ENCODE measurements at regions not wholly inside any gene's neighbourhood (a gene's known extent, or its start where the extent isn't known, plus 50 kb on each side); places are given as distances from the start of the nearest gene placed in this dataset.
"Not testable (repeated sequence)": the region's sequence is repeated elsewhere in the genome, so short reads cannot be mapped to it uniquely, and the experiment has no call there.

DNA sequence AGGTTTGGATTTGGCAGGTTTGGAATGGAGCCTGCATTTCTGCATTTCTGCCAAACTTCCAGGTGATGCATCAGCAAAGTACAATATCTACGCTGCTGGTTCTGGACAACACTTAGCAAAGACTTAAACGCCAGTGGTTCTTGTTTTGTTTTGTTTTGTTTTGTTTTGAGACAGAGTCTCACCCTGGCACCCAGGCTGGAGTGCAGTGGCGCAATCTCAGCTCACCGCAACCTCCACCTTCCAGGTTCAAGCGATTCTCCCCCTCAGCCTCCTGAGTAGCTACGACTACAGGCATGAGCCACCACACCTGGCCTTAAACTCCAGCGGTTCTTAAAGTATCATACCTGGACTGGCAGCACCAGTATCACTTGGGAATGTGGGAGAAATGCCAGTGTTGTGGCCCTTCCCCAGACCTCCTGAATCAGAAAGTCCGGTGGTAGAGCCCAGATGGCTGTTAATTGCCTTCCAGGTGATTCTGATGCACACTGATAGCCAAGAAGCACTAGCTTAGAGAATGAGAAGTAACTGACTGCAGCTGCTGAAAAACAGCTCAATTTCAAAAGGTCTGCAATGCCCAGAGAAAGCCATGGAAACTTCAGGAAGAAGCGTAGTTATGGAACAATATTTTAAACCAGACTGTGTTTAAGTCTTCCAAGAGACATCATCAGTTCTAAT is 114.8 kb upstream of the FOXN3 start:
- no peak for DNase-seq (ENCODE audit: low read depth, low spot score)

DNA sequence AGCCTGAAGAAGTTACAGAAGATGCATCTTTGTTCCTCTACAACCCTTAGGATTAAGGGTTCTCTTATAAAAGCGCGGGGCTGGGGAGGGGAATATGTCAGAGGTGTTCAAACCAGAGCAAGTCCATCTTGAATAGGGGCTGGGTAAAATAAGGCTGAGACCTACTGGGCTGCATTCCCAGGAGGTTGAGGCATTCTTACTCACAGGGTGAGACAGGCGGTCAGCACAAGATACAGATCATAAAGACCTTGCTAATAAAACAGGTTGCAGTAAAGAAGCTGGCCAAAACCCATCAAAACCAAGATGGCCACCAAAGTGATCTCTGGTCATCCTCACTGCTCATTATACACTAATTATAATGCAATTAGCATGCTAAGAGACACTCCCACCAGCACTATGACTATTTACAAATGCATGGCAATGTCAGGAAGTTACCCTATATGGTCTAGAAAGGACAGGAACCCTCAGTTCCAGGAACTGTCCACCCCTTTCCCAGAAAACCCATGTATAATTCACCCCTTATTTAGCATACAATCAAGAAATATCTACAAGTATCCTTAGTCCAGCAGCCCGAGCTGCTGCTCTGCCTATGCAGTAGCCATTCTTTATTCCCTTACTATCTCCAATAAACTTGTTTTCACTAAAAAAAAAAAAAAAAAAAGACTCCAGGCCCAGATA is 108.1 kb upstream of the FOXN3 start:
- DNase-seq (ENCODE audit: low read depth, low spot score), result no peak

DNA sequence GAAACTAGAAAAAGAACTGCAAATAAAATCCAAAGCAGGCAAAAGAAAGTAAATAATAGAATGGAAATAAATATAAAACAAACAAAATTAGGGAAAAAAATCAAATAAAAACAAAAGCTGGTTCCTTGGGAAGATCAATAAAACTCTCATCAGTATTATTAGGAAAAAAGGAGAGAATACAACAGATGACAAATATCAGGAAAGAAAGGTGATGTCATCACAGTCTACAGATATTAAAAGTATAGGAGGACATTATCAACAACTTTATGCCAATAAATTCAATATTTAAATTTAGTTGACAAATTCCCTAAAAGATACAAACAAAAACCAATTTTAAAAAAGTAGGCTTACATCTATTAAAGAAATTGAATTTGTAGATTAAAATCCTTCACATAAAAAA is 107.4 kb upstream of the FOXN3 start:
- no peak for DNase-seq (ENCODE audit: low read depth, low spot score)

DNA sequence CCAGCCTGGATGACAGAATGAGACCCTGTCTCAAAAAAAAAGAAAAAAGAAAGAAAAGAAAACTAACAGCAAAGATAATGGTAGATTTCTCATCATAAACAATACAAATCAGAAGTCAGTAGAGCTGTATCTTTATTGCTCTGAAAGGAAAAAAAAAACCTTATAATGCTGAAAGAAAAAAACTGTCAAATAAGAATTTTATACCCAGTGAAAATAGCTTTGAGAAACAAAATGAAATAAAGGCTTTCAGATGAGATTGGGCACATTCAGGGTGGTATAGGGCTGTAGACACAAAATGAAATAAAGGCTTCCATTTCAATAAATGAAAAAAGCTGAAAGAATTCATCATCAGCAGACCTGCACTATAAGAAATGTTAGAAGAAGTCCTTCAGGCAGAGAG is 105.0 kb upstream of the FOXN3 start:
- DNase-seq (ENCODE audit: low read depth, low spot score), result no peak

DNA sequence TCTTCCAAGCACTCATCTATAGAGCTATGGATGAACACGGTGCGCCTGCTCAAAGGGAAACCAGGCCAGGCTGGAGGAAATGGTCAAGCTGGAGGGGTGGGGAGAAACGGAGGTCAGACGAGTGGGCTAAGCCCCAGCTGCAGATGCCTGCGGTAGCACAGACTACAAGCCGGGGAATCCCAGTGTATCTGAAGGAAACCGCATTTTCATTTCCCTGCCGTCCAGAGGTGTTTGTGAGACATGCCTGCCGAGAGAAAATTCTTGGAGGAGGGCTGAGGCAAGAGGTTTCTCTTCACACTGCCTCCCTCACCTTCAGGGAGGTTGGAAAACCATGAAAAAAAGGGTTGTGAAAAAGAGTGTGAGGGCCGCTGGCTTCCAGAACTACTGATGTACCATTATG is 102.0 kb upstream of the FOXN3 start:
- no peak for DNase-seq (ENCODE audit: low read depth, low spot score)

DNA sequence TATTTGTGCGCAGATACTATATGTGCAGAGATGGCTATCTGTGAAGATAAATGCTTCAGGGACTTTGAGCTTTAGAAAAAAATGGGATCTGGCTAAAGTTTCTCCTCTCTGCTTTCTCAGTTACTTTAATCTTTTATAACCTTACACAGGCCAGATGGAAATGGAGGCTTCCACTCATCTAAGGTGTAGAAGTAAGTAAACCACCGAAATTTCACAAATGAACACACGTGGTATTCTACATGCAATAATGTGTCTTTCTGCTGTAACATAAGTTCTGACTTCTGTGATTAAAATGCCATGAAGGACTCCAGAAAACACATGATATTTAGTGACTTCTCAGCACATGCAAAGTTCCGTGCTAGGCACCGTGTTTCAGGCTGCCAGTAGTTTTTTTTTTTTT is 99.1 kb upstream of the FOXN3 start:
- no peak for DNase-seq (ENCODE audit: low read depth, low spot score)

DNA sequence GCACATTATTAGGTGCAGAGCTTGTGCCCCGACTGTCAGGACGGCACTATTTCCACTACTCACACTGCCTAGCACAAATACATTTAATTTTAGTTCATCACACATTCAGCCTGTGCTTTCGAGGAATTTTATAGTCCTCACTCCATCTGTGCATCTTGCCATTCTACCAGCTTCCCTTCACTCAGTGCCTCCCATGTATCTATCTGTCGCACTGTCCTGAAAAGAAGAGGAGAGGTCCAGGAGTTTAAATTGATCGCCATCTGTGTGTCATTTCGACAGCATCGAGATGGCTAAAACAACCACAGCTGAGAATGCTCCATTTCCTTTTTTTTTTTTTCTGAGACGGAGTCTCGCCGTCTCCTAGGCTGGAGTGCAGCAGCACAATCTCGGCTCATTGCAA is 97.6 kb upstream of the FOXN3 start:
- DNase-seq (ENCODE audit: low read depth, low spot score), result no peak

DNA sequence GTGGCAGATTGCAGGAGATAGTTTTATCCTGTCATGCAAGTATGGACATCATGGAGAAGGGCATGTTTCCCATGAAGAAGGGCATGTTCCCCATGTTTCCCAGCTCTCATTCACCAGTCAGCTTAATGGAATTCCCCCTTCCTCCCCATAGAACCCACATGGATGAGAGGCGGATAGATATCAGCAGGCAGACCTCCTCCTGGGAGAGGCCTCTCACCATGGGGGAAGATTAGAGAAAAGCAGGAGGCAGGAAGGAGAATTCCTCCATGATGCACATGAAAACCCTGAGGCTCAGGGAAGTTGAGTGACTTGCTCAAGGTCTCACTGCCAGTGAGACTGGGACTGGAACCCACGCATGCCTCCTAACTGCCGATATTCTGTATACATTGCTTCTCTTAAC is 92.9 kb upstream of the FOXN3 start:
- no peak for DNase-seq (ENCODE audit: low read depth, low spot score)

DNA sequence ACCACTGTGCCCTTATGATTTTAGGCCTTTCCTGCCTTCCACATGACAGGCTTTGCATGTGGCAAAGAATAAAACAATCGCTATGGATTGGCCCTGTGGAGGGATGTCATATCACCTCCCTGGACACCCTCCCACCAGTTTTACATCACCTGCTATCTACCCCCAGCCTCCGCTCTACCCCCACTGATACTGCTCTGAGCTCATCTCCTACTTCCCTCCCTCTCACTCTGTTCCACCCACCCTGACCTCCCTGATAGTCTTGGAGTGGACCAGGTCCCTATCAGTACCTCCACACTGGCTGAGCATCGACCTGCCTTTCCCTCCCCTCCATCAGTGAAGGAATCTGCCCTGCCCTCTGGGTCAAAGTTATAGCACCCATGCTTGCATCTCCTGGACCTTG is 91.8 kb upstream of the FOXN3 start:
- no peak for DNase-seq (ENCODE audit: low read depth, low spot score)

DNA sequence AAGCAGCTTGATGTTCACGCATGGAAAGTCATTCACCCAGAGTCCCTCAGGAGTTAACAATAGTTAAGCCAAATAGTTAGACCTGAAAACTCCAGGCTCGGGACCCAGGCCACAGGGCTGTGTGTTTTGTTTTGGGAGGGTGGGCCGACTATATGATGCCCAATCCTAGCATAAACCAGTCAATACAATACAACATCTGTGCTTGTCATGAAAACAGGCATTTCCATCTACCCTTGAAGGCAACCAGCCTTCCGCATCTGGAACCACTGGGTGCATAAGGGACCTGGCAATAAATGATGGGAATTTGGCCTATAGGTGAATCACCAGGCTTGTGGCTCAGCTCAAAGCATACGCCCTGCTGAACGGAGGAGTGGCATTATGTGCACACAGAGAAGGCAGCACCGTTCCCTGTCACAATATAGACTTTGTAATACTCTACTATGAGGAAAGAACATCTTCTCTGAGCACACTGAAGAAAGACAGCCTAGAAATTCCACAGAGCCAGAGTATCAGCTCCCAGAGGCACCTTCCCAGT is 91.0 kb upstream of the FOXN3 start:
- DNase-seq (ENCODE audit: low read depth, low spot score), result no peak

DNA sequence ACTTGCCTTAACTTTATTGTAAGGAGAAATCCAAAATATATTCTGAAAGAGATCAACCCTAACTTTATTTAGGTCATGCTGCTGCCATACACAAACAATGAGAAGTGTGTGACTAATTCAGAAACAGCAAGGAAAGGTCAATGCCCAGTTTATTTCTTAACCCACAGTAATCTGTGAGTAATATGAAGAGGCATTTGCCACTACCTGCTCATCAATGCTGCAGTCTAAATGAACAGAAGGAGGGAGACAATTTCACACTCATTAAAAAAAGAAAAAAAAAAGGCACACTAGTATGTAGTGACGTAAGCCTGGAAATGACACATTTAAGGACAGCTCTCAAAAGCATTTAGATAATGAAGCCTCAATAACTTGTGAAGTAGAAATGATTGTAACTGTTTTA is 90.5 kb upstream of the FOXN3 start:
- DNase-seq (ENCODE audit: low read depth, low spot score), result no peak

DNA sequence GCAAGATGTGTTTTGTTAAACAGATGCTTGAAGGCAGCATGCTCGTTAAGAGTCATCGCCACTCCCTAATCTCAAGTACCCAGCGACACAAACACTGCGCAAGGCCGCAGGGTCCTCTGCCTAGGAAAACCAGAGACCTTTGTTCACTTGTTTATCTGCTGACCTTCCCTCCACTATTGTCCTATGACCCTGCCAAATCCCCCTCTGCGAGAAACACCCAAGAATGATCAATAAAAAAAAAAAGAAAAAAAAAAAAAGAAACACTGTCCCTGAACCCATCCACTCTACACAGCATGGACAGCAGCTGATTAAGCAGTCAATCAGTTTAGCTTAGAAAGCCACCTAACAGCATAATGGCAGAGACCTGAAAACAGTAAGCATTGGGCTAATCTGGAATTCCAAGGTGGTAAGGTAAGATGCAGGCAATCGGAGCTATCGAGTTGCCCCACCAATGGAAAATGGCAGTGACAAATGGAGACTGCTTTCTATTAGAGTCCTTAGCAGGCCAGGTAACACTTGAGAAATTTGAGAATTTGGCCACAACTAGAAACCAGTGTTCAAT is 89.9 kb upstream of the FOXN3 start:
- not testable (repeated sequence) for DNase-seq (ENCODE audit: low read depth, low spot score)

DNA sequence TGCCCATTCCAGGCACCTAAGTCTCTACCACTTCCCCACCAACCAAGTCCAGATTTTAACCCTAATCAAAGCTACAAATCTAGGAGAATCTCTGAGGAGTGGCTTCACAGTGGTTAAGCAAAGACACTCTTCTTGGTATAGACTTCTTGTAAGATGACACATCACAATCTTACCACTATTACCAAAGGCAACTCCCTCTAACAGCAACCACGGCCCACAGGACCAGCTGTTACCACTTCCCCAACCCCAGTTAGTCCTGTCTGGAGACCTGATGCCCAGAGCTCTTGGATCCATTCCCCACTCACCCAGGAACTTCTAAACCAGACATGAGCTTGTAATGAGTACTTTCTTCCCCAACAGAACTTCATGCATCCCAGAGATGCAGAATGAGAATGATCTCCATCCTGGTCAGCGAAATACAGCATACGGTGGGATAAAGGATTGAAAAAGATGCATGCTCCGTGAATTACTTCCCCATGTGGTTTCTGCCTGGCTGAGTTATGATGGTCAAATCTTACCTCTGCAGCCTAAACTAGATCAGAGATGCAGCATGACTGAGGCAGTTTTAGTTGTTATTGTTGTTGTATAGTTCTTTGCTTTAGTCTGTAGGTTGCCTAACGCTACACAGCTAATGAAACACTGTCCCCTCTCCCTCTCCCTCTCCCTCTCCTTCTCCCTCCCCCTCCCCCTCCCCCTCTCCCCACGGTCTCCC is 87.7 kb upstream of the FOXN3 start:
- no peak for DNase-seq (ENCODE audit: low read depth, low spot score)

DNA sequence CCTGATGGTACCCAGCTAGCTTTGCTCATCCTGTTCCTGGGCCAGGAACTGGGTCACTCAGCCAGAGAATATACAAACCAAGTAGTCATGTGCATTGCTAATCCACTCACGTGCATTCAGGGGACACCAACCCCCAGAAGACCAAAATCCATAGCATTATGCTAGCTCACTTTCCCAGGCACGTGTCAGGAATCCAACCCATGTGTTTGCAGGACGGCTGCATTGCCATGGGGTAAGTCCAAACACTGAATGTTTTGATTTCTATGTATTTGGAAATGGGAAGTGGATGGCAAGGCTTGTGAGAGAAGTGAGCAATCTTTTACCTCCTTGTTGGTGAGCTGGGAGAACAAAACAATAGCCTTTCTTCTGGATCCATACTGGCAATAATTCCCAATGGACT is 87.1 kb upstream of the FOXN3 start:
- DNase-seq (ENCODE audit: low read depth, low spot score), result no peak

DNA sequence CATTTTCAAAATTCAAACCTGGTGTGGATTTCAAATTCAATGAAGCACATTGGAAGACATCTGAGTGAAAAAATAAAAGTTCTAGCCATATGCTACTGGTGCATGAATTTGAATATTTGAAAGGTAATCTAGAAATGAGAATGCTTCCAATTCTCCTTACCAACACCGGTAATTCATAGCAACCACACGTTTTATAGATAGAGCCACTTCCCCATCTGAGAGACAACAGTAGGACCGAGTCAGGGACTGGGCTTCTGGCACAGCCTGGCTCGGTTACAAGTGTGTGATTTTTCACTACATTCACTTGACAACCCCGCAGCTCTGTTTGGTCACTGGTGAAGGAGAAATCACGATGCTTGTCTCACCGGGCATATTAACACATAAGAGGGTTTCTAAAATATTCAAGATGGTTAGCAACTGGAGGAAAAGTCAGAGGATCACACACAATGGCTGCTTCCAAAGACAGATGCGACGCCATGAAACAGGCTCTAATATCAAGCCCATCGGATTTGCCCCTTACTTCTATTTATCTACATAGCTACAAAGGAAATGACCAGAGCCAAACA is 86.5 kb upstream of the FOXN3 start:
- DNase-seq (ENCODE audit: low read depth, low spot score), result no peak

DNA sequence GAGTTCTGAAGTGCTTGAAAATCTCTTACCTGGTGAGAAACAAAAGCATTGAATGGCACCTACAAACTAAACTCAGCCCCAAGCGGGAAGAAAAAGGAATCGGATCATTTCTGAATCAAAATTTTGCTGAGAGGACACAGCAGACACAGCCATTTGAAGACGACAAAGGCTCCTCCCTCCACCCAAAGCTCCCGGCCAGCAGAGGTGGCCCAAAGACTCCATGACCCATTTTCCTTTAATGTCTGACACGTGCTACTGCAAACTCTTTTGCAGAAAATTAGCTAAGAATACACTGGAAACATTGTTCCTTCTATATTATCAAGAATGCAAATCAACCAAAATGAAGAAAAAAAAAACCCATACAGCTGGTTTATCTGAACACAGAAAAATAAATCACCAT is 85.9 kb upstream of the FOXN3 start:
- no peak for DNase-seq (ENCODE audit: low read depth, low spot score)

DNA sequence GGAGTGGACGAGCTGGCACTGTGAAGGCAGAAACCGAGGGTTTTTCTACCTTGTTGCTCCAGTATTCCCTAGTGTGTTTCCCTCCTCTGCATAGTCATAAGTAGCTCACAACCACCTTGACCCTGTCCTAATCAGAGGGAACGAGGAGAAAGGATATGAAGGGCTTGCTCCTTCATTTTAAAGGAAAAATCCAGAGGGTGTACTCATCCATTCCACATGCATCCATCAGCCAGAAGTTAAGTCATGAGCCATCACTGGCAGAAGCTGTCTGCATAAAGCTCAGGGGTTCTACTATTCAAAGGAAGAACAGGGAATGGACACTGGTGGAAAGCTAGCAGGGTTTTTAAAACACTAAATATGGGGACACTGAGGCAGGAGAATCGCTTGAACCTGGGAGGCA is 84.3 kb upstream of the FOXN3 start:
- no peak for DNase-seq (ENCODE audit: low read depth, low spot score)

DNA sequence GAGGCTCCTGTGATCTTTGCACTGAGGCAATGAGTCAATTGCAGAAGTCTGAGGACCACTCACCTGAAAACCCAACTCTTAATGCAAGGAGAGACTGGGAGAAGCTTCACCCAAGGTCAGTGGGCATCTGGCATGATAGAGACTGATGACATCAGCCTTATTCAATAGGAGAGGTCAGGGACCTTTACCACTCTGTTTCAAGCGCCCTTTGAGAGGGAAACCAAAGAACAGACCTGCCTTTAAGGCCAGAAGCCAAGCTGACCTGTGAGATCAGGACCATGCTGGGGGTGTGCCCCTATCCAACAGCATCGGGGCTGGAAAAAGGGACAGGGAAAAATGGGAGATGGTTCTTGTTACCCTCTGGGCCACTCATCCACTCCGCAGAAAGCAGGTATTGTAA is 83.3 kb upstream of the FOXN3 start:
- no peak for DNase-seq (ENCODE audit: low read depth, low spot score)

DNA sequence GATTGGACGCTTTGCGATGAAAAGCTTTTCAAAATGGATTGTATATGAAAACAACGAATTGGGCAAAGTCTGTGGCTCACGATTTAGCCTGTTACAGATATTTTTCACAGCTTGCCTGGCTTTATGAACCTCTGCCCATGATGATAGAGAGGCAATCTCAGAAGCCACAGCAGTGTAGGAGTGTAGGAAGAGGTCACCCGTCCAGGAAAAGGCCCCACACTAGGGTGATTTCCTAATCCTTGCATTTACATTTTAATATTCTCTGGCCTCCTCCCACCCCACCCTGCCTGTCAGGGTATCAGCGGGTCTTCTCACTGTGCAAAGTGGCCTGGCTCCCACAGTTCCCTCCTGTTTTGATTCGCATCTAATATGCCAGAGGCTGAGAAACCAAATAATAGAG is 81.8 kb upstream of the FOXN3 start:
- DNase-seq (ENCODE audit: low read depth, low spot score), result no peak

DNA sequence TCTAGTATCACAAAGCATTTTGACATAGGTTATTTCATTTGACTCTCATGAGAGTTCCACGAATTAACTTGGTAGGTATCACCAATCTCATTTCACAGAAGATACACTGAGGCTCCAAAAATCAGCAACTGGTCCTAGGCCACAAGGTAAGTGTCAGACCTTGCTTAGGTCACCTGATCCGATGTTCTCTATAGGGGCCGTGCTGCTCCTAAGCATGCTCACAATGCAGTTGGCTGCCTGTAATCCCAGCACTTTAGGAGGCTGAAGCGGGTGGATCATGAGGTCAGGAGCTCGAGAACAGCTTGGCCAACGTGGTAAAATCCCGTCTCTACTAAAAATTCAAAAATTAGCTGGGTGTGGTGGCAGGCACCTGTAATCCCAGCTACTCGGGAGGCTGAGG is 78.7 kb upstream of the FOXN3 start:
- DNase-seq (ENCODE audit: low read depth, low spot score), result no peak

DNA sequence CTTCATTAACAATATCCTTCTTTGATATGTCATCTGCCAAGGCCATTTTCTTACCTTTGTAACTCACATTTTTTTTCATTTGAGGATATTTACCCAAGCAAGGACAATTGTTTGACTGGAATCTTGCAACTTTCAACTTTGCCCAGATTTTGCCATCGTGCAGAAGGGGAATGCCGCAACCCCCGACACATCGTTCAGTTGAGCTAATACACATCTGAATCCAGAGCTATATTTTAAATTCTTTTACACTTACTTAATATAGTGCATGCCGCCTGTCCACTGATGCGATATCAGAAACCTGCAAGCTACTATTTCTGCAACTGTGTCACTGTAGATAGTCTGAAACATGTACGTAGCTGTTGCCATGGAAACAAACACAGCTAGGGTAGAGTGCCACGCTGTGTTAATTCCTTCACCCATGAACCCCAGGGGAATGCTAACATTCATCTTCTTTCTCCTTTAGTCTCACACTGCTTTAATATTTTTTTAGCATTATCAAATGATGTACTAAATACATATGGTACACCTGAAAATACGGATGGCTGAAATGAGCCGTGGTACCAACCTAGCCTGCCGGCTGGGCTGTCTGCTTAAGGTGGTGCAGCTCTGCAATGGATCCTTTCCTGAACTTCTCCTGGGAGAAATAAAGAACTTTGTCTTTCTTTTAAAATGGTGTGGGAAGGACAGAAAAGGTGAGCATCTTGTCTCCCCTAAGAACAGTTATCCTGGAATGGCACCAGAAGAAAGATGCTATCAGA is 77.0 kb upstream of the FOXN3 start:
- DNase-seq (ENCODE audit: low read depth, low spot score), result no peak

DNA sequence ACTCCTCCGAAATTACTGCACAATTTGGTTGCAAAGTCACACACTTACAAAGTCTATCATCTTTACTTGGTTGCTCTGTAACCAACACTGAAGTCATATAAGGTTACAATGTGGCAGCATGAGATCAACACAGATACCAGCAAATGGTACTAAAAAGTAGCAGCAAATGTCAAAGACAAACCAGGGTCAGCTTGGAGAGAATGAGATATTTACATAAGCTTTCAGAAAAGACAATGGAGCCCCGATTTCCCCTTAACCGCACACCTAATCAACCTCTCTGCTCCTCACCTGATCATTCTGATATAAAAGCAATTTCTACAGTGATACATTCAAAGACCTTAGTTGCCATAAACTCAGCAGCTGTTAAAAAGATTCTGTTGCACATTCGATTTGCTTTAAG is 76.4 kb upstream of the FOXN3 start:
- DNase-seq (ENCODE audit: low read depth, low spot score), result no peak
